Vagina (tissue), 2 donors: ENCODE measurements at regions not wholly inside any gene's neighbourhood (a gene's known extent, or its start where the extent isn't known, plus 50 kb on each side); places are given as distances from the start of the nearest gene placed in this dataset.

ENCODE experiments used
- DNase-seq, 2 donors: peaks; one replicate each; pipeline ENCODE4 v3.0.0-alpha.2; 2017; ENCODE audit errors: extremely low spot score in 2 of 2
- H3K27ac ChIP-seq: fragments of 200-600 bp; sonication (generic); one replicate; pipeline ENCODE4 v1.5.1; 2019
- H3K27me3 ChIP-seq: fragments of 200-600 bp; sonication (generic); one replicate; pipeline ENCODE4 v1.5.1; 2019
- H3K36me3 ChIP-seq, 2 donors: fragments of 200-600 bp; sonication (generic); one replicate each; pipeline ENCODE4 v1.5.1; 2017 to 2019
- H3K4me1 ChIP-seq: fragments of 200-600 bp; sonication (generic); one replicate; pipeline ENCODE4 v1.5.1; 2019
- H3K4me3 ChIP-seq, 2 donors: fragments of 200-600 bp; sonication (generic); 1 replicate in 1 of 2; 2 replicates in 1 of 2; pipeline ENCODE4 v1.5.1; 2016 to 2019
- H3K9me3 ChIP-seq: fragments of 200-600 bp; sonication (generic); one replicate; pipeline ENCODE4 v1.5.1; 2019
- POLR2A ChIP-seq, 2 donors: fragments of 450-650 bp; IDR thresholded peaks; one replicate each; pipeline ENCODE4 v1.6.1; 2017; ENCODE audit warnings: antibody characterized with exemption in 2 of 2, mild to moderate bottlenecking in 2 of 2, moderate library complexity in 2 of 2
- POLR2AphosphoS5 ChIP-seq, 2 donors: sonication (generic); formaldehyde crosslinking; IDR thresholded peaks; one replicate each; pipeline ENCODE4 v1.9.0; 2017; ENCODE audit warnings: antibody characterized with exemption in 2 of 2, mild to moderate bottlenecking in 2 of 2, low read depth in 1 of 2; ENCODE audit not compliant: insufficient read depth in 1 of 2
- intact Hi-C: fragments of 100-400 bp; cut with DNase I; formaldehyde crosslinking; loops from one replicate; pipeline ENCODE4 v1.15.1; 2023
- TF ChIP-seq, protein P1 (sequence below), 3 experiments: fragments of 450-650 bp in 2 of 3; fragments of 200-600 bp in 1 of 3; sonication (generic) in 1 of 3; IDR thresholded peaks; one replicate each; pipeline ENCODE4 v1.5.1; 2017 to 2019; ENCODE audit warnings: antibody characterized with exemption in 3 of 3, mild to moderate bottlenecking in 2 of 3, moderate library complexity in 2 of 3

DNA sequence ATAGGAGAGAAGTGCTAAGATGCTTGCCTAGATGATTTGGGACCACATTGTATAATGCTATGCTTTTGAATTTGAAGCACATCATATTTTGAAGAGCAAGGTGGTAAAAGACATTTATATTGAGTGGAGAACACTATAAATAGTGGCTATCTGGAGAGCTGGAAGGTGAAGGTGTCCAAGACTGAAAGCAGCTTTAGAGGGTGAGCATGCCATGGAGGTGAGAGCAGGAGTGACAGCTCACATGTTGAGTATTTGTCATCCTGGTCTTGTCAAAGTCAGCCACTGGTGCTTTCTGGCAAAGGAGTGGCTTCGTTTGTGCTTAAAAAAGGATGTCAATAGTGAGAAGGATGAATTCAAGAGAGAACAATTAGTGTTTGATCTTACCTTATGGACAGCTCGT lies 225.9 kb downstream of the COG6 start:
- TF ChIP-seq, protein P1, sequence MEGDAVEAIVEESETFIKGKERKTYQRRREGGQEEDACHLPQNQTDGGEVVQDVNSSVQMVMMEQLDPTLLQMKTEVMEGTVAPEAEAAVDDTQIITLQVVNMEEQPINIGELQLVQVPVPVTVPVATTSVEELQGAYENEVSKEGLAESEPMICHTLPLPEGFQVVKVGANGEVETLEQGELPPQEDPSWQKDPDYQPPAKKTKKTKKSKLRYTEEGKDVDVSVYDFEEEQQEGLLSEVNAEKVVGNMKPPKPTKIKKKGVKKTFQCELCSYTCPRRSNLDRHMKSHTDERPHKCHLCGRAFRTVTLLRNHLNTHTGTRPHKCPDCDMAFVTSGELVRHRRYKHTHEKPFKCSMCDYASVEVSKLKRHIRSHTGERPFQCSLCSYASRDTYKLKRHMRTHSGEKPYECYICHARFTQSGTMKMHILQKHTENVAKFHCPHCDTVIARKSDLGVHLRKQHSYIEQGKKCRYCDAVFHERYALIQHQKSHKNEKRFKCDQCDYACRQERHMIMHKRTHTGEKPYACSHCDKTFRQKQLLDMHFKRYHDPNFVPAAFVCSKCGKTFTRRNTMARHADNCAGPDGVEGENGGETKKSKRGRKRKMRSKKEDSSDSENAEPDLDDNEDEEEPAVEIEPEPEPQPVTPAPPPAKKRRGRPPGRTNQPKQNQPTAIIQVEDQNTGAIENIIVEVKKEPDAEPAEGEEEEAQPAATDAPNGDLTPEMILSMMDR (IDR thresholded peaks at IDR 0.05): no peak
- no peak for TF ChIP-seq POLR2AphosphoS5 (IDR thresholded peaks at IDR 0.05; ENCODE audit: insufficient read depth in 1 of 2, low read depth in 1 of 2)
- no peak for TF ChIP-seq POLR2A (IDR thresholded peaks at IDR 0.05)
- Histone ChIP-seq H3K36me3 (no peaks in the 10 kb centered on the region), H3K9me3 (peaks cover 5% of the 10 kb centered on the region), H3K4me3 (no peak overlapping the region), H3K4me1 (peaks cover 10% of the 10 kb centered on the region), H3K27ac (no peak overlapping the region), H3K27me3 (no peaks in the 10 kb centered on the region)
- DNase-seq: no peak
- intact Hi-C loops: no loop called here

DNA sequence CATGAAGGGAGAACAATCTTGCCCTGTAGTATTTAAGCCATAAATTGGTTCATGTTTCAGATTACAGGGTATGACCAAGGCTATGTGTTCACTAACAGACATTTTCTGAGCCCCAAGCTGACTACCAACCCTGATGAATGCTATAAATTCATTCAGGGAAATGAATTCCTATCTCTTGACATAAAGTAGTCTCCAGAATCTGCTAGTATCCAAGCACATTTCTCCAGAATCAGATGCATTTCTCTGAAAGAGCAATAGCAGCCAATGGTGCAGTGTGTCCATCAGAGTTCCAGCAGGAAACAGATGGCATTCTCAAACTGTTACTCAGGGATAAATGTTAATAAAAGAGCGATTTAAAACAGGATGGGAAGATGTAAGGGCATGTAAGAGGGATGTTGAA lies 226.4 kb downstream of the COG6 start:
- Histone ChIP-seq H3K4me1 (peaks cover 8% of the 10 kb centered on the region), H3K4me3 (no peak overlapping the region), H3K27ac (no peak overlapping the region), H3K9me3 (peaks cover 5% of the 10 kb centered on the region), H3K27me3 (no peaks in the 10 kb centered on the region), H3K36me3 (no peaks in the 10 kb centered on the region)
- intact Hi-C loops: no loop called here
- no peak for TF ChIP-seq POLR2A (IDR thresholded peaks at IDR 0.05)
- no peak for TF ChIP-seq POLR2AphosphoS5 (IDR thresholded peaks at IDR 0.05; ENCODE audit: insufficient read depth in 1 of 2, low read depth in 1 of 2)
- TF ChIP-seq, protein P1 (IDR thresholded peaks at IDR 0.05): no peak
- no peak for DNase-seq

DNA sequence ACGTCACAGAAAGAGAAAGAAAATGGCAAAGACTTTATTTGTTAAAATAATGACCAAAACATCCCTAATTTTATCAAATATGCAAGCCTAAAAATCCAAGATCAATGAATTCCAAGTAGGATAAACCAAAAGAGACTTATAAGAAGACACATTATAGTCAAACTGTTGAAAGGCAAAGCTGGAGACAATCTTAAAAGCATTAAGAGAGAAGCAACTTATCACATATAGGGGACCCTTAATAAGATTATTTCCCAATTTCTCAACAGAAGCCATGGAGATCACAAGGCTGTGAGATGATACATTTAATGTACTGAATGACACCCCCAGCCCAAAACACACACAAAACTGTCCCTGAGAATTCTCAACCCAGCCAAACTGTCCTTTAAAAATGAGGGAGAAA lies 228.7 kb downstream of the COG6 start:
- TF ChIP-seq, protein P1 (IDR thresholded peaks at IDR 0.05): no peak
- no peak for TF ChIP-seq POLR2AphosphoS5 (IDR thresholded peaks at IDR 0.05; ENCODE audit: insufficient read depth in 1 of 2, low read depth in 1 of 2)
- no peak for TF ChIP-seq POLR2A (IDR thresholded peaks at IDR 0.05)
- intact Hi-C loops: no loop called here
- no peaks in the 10 kb centered on the region for H3K36me3 ChIP-seq

DNA sequence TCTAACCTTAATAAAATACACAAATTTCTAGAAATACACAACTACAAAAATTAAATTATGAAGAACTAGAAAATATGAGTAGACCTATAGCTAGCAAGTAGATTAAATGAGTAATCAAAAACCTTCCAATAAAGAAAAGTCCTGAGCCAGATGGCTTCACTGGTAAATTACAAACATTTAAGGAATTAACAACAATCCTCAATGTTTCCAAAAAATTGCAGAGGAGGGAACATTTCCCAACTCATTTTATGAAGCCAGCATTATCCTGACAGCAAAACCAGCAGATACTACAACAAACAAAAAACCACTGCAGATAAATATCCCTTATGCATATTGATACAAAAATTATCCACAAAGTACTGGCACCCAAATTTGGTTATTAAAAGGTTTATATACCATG lies 230.9 kb downstream of the COG6 start:
- H3K36me3 ChIP-seq: no peaks in the 10 kb centered on the region
- H3K4me1 ChIP-seq: peaks cover 15% of the 10 kb centered on the region
- intact Hi-C loops: no loop called here
- H3K27ac ChIP-seq: no peak overlapping the region
- H3K9me3 ChIP-seq: peaks cover 5% of the 10 kb centered on the region
- DNase-seq: no peak
- H3K27me3 ChIP-seq: no peaks in the 10 kb centered on the region
- TF ChIP-seq POLR2AphosphoS5 (IDR thresholded peaks at IDR 0.05; ENCODE audit: insufficient read depth in 1 of 2, low read depth in 1 of 2) (no peak), POLR2A (IDR thresholded peaks at IDR 0.05) (no peak)
- TF ChIP-seq, protein P1 (IDR thresholded peaks at IDR 0.05): no peak
- no peak overlapping the region for H3K4me3 ChIP-seq

More for the DNA sequence above, 228.7 kb downstream of the COG6 start:
- Histone ChIP-seq H3K27ac (no peak overlapping the region), H3K4me1 (peaks cover 15% of the 10 kb centered on the region), H3K27me3 (no peaks in the 10 kb centered on the region), H3K4me3 (no peak overlapping the region), H3K9me3 (peaks cover 5% of the 10 kb centered on the region)
- DNase-seq: no peak

DNA sequence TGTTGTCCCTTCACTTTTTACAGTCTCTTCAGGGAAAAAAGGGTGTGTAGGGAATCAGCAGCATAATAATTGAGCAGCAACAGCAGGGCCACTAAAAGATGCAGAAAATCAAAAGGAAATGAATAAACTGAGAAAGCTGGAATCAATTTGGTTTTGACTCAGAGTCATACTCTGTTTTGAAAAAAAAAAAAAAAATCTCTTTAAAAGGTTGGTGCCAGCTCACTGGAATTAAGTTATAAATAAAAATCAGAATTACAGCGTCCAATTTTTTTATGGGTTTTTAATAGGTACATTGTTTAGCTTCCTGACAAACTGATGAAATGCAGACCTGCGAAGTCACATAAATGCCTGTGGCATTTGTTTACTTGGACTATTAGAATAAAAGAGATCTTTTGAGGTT lies 231.9 kb downstream of the COG6 start:
- peaks cover 5% of the 10 kb centered on the region for H3K9me3 ChIP-seq
- H3K4me1 ChIP-seq: peaks cover 15% of the 10 kb centered on the region
- DNase-seq: no peak
- no peaks in the 10 kb centered on the region for H3K27me3 ChIP-seq
- intact Hi-C loops: no loop called here
- H3K27ac ChIP-seq: no peak overlapping the region
- H3K36me3 ChIP-seq: no peaks in the 10 kb centered on the region
- H3K4me3 ChIP-seq: no peak overlapping the region
- TF ChIP-seq POLR2A (IDR thresholded peaks at IDR 0.05): no peak
- peak in 1 of 2 donors; percentile 12 for TF ChIP-seq POLR2AphosphoS5 (IDR thresholded peaks at IDR 0.05; ENCODE audit: insufficient read depth in 1 of 2, low read depth in 1 of 2)
